ENCODE measurements at regions not wholly inside any gene's neighbourhood (a gene's known extent, or its start where the extent isn't known, plus 50 kb on each side); places are given as distances from the start of the nearest gene placed in this dataset.

- H3K4me3 ChIP-seq (ENCODE audit: low read length): no peak overlapping the region
- DNase-seq (ENCODE audit: low read depth): no peak
- TF ChIP-seq, protein P1, sequence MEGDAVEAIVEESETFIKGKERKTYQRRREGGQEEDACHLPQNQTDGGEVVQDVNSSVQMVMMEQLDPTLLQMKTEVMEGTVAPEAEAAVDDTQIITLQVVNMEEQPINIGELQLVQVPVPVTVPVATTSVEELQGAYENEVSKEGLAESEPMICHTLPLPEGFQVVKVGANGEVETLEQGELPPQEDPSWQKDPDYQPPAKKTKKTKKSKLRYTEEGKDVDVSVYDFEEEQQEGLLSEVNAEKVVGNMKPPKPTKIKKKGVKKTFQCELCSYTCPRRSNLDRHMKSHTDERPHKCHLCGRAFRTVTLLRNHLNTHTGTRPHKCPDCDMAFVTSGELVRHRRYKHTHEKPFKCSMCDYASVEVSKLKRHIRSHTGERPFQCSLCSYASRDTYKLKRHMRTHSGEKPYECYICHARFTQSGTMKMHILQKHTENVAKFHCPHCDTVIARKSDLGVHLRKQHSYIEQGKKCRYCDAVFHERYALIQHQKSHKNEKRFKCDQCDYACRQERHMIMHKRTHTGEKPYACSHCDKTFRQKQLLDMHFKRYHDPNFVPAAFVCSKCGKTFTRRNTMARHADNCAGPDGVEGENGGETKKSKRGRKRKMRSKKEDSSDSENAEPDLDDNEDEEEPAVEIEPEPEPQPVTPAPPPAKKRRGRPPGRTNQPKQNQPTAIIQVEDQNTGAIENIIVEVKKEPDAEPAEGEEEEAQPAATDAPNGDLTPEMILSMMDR (conservative IDR thresholded peaks at IDR 0.05; ENCODE audit: low read length): no peak
Measured at GRCh38 chr11:70580036-70580805, 181.9 kb downstream of the CTTN start.

- TF ChIP-seq, protein P1 (conservative IDR thresholded peaks at IDR 0.05; ENCODE audit: low read length): no peak
- no peak overlapping the region for H3K4me3 ChIP-seq (ENCODE audit: low read length)
- DNase-seq (ENCODE audit: low read depth): no peak
Measured at GRCh38 chr11:70581991-70582885, 183.9 kb downstream of the CTTN start.

GRCh38 chr11:70582886-70583641 is 184.7 kb downstream of the CTTN start:
- no peak overlapping the region for H3K4me3 ChIP-seq (ENCODE audit: low read length)
- DNase-seq (ENCODE audit: low read depth): no peak
- TF ChIP-seq, protein P1 (conservative IDR thresholded peaks at IDR 0.05; ENCODE audit: low read length): no peak

GRCh38 chr11:70583781-70584218 is 185.5 kb downstream of the CTTN start:
- no peak overlapping the region for H3K4me3 ChIP-seq (ENCODE audit: low read length)
- TF ChIP-seq, protein P1 (conservative IDR thresholded peaks at IDR 0.05; ENCODE audit: low read length): no peak
- no peak for DNase-seq (ENCODE audit: low read depth)

GRCh38 chr11:70584498-70585235 is 186.3 kb downstream of the CTTN start:
- no peak overlapping the region for H3K4me3 ChIP-seq (ENCODE audit: low read length)
- TF ChIP-seq, protein P1 (conservative IDR thresholded peaks at IDR 0.05; ENCODE audit: low read length): no peak
- no peak for DNase-seq (ENCODE audit: low read depth)

- DNase-seq (ENCODE audit: low read depth): no peak
- TF ChIP-seq, protein P1 (conservative IDR thresholded peaks at IDR 0.05; ENCODE audit: low read length): no peak
- H3K4me3 ChIP-seq (ENCODE audit: low read length): no peak overlapping the region
Measured at GRCh38 chr11:70585236-70585545, 186.9 kb downstream of the CTTN start.
